Gastroesophageal sphincter (tissue), 3 donors: ENCODE measurements at regions not wholly inside any gene's neighbourhood (a gene's known extent, or its start where the extent isn't known, plus 50 kb on each side); places are given as distances from the start of the nearest gene placed in this dataset.

ENCODE experiments used
- CTCF ChIP-seq, 4 experiments: fragments of 200-600 bp in 2 of 4; fragments of 450-650 bp in 2 of 4; sonication (generic) in 1 of 4; IDR thresholded peaks; one replicate each; pipeline ENCODE4 v1.5.1; 2017 to 2019; ENCODE audit warnings: antibody characterized with exemption in 4 of 4, mild to moderate bottlenecking in 2 of 4, moderate library complexity in 2 of 4
- EP300 ChIP-seq: sonication (generic); formaldehyde crosslinking; IDR thresholded peaks from one replicate; pipeline ENCODE4 v1.6.1; 2017; ENCODE audit warnings: antibody characterized with exemption, mild to moderate bottlenecking
- POLR2A ChIP-seq, 2 donors: fragments of 450-650 bp; IDR thresholded peaks; one replicate each; pipeline ENCODE4 v1.6.1; 2017; ENCODE audit warnings: antibody characterized with exemption in 2 of 2, mild to moderate bottlenecking in 2 of 2, moderate library complexity in 1 of 2

GRCh38 chr11:96778272-96778671 lies 388.5 kb downstream of the JRKL start:
- TF ChIP-seq POLR2A (IDR thresholded peaks at IDR 0.05) (no peak), EP300 (no peak), CTCF (IDR thresholded peaks at IDR 0.05) (no peak)
